ENCODE measurements at regions not wholly inside any gene's neighbourhood (a gene's known extent, or its start where the extent isn't known, plus 50 kb on each side); places are given as distances from the start of the nearest gene placed in this dataset.

DNA sequence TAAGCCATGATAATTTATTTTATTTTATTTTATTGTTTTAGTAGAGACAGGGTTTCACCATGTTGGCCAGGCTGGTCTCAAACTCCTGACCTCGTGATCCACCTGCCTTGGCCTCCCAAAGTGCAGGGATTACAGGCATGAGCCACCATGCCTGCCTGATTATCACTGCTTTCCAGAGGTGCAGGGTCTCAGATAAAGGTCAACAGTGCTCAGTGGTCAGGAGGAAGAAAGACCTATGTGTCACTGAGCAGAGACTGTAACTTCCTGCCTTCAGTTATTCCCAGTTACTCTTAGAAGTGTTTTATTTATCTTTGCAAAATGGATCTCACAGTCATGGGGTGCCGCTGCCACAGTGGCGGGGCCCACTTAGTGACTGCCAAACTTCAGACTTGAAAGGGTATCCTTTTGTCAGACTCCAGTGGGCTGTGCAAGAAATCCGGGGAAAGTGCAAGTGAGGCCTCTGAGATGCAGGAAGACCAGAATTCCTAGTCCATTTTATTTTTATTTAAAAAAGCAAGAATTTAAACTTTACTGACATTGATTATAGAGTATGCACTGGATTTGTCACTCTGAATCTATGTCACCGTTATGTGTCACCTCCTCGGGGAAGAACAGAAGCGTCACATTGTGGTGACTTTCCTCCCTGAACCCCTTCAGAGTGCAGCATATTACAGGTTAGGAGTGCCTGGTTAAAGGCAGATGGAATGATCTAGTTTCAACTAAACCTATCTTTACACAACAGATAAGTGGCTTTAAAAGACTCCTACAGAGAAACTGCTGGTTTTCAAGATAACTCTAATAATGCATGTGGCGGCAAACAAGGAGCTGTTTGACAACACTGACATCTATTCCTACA, 59.1 kb upstream of the BICD1 start:
- no peak for DNase-seq (ENCODE audit: low read depth, low spot score)

DNA sequence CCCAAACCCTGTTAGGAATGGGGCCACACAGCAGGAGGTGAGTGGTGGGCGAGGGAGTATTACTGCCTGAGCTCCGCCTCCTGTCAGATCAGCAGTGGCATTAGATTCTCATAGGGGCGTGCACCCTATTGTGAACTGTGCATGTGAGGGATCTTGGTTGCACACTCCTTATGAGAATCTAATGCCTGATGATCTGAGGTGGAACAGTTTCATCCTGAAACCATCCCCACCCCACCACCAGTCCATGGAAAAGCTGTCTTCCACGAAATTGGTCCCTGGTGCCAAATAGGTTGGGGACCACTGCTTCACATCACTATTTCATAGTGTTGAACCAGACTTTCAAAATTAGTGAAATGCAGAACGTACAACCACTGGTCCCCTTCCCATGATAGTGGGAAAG, 57.9 kb upstream of the BICD1 start:
- no peak for DNase-seq (ENCODE audit: low read depth, low spot score)

DNA sequence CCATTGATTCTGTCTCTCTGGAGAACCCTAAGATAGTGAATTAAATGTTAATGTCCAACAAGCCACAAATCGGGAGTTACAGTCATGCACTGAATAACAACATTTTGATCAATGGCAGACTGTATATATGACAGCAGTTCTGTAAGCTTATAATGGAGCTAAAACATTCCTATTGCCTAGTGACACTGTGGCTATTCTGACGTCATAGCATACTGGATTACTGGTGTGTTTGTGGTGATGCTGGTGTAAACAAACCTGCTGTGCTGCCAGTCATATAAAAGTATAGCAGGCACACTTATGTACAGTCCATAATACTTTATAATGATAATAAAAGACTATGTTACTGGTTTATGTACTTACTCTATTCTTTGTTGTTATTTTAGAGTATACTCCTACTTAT, 56.7 kb upstream of the BICD1 start:
- no peak for DNase-seq (ENCODE audit: low read depth, low spot score)

DNA sequence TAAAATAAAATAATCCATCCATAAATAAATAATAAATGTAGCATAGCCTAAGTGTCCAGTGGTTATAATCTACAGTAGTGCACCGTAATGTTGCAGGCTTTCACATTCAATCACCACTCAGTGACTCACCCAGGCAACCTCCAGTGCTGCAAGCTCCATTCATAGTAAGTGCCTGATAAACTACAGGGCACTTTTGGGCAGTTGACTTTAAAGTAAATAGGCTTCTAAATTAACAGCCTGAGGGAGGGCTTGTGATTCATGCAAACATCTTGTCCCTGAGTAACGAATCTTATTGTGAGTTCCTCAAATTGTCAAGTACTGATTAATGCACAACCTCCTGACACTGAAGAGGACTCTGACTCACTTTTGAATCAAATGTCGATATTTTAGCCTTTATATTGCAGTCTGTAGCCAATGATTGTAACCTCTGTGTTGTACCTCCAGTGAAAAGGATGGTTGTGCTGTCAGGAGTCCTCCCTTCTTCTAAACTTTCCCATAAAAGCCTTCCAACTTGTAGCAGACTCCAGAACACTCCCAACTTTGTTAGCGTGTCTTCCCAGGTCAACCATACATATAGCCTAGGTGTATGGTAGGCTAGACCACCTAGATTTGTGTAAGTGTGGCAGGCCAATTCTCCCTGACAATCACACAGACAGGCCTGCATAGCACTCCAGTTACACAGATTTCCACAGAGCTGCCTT, 55.0 kb upstream of the BICD1 start:
- DNase-seq (ENCODE audit: low read depth, low spot score): no peak

DNA sequence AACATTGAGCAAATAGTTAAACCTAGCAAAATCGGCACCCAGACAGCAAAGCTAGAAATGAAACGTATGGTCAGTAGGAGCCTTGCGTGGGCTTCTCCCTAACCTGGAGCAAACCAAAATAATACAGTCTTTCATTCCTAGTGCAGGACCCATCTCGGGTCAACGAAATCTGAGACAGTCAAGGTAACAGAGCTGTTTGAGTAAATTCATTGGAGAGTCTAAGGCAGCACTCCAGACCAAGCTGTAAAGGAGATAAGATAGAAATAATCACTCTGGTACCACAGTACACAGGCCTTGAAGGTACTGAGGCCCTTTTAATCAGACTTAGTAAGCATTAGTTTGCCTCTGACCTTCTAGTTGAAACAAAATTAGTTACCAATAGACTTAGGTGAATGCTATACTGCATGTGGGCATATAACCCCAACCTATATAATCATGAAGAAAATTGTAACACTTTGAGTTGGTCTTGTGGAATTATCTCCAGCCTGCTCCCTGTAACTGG, 54.4 kb upstream of the BICD1 start:
- DNase-seq (ENCODE audit: low read depth, low spot score): no peak

DNA sequence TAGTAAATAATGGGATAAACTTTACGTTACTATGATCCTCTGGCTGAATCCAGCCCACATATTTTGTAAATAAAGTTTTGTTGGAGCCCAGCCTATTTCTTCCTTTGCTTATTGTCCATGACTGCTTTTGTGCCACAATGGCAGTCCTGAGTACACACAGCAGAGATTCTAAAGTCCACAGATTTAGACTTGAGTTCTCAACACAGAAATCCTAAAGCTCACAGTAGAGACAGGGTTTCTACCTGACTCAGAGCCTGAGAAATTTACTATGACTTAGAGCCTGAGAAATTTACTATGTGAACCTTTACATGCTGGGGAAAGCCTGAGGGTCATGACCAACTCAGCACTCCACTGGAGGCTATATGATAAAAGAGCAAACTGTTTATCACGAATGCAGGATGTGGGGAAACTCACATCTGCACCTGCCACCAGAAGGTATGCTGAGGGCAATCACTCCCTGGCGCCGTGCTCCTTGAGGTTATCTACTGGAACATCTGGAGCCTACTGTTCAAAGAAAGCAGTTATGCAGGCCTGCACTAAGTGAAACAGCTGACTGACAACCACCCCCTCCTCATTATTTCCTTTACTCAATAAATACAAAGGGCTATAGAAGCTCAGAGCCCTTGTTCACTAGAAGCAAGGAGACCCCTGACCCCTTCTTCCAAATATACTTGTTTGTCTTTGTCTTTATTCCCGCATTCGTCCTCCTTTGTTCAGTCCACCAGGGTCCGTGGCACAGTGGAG, 52.6 kb upstream of the BICD1 start:
- no peak for DNase-seq (ENCODE audit: low read depth, low spot score)
